MM.1S (cell line): ENCODE measurements at regions not wholly inside any gene's neighbourhood (a gene's known extent, or its start where the extent isn't known, plus 50 kb on each side); places are given as distances from the start of the nearest gene placed in this dataset.

Source experiments
- CTCF ChIP-seq: fragments of 300-600 bp; sonication (generic); IDR thresholded peaks from 2 replicates; pipeline ENCODE4 v1.5.1; 2016; ENCODE audit warnings: antibody characterized with exemption, low read length, mixed read lengths
- EZH2 ChIP-seq: fragments of 300-600 bp; sonication (generic); optimal IDR thresholded peaks from 2 replicates; pipeline ENCODE3; 2017; ENCODE audit warnings: low read depth, mild to moderate bottlenecking, antibody characterized with exemption, low read length, mixed read lengths
- EZH2phosphoT487 ChIP-seq: fragments of 300-600 bp; sonication (generic); IDR thresholded peaks from 2 replicates; pipeline ENCODE4 v1.6.1; 2018; ENCODE audit warnings: antibody characterized with exemption, low read length

GRCh38 chr9:7287065-7287464 is 512.5 kb downstream of the DMAC1 start:
- TF ChIP-seq CTCF (no peak), EZH2 (no peak), EZH2phosphoT487 (no peak)
